ENCODE measurements at regions not wholly inside any gene's neighbourhood (a gene's known extent, or its start where the extent isn't known, plus 50 kb on each side); places are given as distances from the start of the nearest gene placed in this dataset.

DNA sequence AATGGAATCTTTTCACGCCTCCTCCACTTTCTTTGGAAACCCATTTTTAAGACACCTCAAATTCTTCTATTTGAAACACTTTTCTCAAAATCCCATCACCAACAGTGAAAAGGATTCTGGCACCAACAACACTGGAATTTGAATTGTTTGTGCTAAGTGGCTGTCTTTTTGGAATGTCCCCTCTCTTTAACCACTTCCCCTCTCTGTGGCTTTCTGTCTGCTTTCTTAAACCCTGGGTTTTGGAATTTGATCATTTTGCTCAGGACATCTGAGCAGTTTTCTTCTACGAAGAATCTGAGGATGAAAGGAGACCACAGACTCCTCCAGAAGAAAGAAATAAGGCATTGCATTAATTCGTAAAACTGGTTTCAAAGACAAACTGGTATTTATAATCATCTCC is 89.0 kb downstream of the MXRA5 start:
- intact Hi-C loops (cut with micrococcal nuclease): no loop called here
- ATAC-seq (no peak), DNase-seq (no peak)

DNA sequence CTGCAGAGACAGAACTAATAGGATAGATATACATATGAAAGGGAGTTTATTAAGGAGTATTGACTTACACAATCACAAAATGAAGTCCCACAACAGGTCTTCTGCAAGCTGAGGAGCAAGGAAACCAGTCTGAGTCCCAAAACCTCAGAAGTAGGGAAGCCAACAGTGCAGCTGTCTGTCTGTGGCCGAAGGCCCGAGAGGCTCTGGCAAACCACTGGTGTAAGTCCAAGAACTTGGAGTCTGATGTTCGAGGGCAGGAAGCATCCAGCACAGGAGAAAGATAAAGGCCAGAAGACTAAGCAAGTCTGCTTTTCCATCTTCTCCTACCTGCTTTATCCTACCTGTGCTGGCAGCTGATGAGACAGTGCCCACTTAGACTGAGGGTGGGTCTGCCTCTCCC is 89.6 kb downstream of the MXRA5 start:
- intact Hi-C loops (cut with micrococcal nuclease): no loop called here
- ATAC-seq: peak; percentile 34
- peak; percentile 28 for DNase-seq

DNA sequence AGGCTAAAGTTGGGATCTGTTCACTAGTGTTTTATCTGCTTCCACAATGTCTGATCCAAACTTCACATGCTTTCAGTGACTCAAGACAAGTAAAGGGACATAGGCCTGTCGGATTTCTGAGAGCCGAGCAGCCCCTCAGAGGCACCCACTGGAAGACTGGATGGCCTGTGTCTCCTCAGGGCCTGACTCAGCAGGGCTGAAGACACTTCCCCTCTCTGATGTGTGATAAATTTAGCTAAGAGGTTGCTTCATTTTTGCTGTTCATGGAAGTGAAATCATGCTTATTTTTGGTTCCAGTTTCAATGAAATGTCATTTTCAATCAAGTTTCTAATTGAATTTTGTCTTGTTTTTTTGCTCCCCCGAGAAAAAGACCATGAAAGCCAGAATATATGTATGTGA is 93.7 kb downstream of the MXRA5 start:
- ATAC-seq (no peak), DNase-seq (no peak)

DNA sequence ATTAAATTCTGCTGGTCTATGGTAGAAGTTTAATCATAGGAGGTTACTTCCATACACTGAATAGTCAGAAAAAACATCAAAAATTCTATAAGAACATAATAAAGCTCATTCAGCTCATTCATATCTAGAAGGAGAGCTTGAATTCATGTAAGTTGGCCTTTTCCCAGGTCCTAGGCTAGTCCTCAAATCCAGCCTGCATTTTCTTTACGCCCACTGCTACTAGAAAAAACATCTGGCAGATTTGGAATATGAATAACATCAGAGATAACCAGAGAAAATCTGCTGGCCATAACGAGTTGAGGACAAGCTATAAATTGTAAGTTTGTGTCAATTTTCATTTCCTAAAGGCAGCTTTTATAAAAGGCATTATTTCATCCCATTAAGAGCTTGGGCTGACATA is 95.5 kb downstream of the MXRA5 start:
- ATAC-seq: no peak
- intact Hi-C loops (cut with micrococcal nuclease): no loop called here

More for the DNA sequence above, 93.7 kb downstream of the MXRA5 start:
- intact Hi-C loops (cut with micrococcal nuclease): no loop called here

DNA sequence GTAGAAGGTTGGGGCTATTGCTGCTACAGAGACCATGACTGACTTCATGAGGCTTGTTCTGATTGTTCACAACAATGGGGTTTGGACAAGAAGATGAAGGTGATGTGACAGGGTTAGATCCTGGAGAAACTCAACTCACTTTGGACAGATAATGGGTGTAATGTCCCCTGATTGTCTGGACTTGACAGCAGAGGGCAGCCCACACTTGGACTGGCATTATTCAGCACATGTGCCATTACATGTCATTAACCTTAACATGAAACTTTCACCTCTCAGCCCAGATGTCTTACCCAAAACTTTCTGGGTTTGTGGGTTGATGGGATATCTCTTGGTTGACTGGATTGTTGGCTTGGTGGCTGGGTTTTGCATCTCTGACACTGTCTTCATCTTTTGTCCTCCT is 101.5 kb downstream of the MXRA5 start:
- intact Hi-C loops (cut with micrococcal nuclease): no loop called here
- DNase-seq (no peak), ATAC-seq (no peak)

More for the DNA sequence above, 95.5 kb downstream of the MXRA5 start:
- DNase-seq: no peak

DNA sequence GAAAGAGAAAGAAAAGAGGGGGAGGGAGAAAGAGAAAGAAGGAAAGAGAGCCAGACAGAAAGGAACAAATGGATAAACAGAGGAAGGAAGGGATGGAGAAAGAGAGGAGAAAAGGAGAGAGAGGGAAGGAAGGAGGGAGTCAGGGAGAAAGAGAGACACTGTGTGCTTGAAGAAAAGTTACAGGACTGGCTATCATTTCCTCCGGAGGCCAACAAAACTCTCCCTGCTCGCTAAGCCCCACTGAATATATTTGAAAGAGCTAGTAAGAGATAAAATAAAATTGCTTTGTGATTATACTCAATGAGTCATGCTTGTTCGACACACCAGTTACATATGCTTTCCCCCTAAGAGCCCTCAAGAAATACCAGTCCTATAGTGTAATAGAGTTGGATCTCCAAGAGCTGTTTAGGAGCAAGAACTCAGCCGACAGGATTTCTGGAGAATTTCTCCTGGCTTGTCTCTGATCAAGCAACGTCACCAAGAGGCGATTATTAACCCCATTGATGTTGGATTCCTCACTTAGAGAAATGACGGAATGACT is 102.2 kb downstream of the MXRA5 start:
- intact Hi-C loops (cut with micrococcal nuclease): no loop called here
- ATAC-seq: no peak
- DNase-seq: no peak

DNA sequence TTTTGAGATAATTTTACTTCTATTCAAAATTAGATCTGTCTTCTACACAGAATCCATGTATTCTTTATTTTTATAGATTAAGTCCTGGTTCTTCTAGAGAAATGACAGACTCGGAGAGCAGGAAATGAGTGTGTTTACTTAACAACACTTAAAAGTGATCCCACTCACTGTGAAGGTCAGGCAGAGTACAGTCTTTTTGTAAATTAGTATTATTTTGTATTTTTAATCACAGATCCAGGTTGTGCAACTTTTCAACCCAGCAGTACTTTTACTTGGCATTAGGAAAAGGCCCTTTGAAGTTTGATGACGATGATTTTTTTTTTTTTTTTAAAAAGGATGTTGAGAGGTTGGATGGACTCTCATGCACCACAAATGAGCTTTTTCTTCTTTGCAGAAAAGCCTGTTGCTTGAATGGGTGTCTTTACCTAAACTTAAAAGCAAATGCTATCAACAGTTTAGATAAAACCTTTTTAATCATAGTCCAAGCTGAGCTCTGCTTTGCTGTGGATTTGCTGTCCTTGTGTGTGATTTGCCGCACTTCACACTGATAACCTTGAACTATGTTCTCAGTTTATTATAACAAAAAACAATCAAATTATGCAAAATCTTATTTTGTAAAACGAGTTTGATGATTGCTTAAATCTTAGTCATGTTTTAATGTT is 114.1 kb downstream of the MXRA5 start:
- intact Hi-C loops (cut with micrococcal nuclease): no loop called here

DNA sequence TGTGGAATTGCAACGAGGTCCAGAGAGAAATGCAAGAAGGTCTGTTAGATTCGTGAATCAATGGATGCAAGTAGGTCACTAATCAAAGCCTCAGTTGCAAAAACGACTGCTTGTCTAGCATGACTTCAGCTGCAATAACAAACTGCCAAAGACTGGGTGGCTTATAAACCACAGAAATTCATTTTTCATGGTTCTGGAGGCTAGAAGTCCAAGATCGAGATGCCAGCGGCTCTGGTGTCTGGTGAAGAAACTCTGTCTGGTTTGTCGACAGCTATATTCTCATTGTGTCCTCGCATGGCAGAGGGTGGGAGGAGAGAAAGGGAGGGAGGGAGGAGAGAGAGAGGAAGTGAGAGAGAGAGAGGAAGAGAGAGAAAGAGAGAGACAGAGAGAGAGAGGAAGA is 114.7 kb downstream of the MXRA5 start:
- intact Hi-C loops (cut with micrococcal nuclease): no loop called here
- no peak for DNase-seq
- no peak for ATAC-seq

More for the DNA sequence above, 114.1 kb downstream of the MXRA5 start:
- DNase-seq (no peak), ATAC-seq (no peak)

DNA sequence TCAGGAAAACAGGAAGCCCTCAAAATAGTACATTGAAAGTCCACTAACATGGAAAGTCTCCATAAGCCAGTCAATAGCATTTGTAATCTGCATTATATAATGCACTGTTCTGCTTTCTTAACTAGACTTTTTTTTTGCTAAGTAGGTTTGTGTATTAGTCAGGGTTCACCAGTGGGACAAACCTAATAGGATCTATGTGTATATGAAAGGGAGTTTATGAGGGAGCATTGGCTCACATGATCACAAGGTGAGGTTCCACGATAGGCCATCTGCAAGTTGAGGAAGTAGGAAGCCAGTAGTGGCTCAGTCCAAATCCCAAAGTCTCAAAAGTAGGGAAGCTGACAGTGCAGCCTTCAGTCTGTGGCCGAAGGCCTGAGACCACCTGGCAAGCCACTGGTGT is 116.0 kb downstream of the MXRA5 start:
- intact Hi-C loops (cut with micrococcal nuclease): no loop called here
- no peak for ATAC-seq
- no peak for DNase-seq

DNA sequence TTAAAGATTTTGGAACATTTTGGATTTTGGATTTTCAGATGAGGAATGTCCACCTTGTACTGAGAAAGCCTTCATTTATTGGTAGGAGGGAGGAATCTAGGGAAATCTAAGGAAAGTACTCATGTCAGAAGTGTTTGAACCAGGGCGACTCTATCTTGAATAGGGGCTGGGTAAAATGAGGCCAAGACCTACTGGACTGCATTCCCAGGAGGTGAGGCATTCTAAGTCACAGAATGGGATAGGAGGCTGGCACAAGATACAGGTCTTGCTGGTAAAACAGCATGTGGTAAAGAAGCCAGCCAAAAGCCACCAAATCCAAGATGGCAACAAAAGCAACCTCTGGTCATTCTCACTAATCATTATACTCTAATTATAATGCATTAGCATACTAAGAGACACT is 118.9 kb downstream of the MXRA5 start:
- ATAC-seq (no peak), DNase-seq (no peak)
- intact Hi-C loops (cut with micrococcal nuclease): no loop called here

DNA sequence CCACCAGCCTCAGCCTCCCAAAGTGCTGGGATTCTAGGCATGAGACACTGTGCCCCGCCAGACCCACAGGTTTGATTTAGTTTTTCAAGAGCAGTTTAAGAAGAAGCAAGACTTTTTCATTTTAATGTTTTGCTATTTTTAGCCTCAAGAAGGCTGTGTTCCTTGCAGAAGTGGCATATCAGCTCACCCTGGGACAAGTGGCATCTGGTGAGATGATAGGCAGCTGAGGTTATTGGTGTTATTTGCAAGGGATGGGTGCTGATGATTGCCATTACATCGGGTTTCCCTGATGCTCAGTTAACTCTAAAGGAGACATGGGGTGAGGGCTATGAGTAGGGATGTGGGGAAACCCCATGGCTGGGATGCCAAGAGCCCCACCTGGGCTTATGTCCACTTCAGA is 120.4 kb downstream of the MXRA5 start:
- intact Hi-C loops (cut with micrococcal nuclease): no loop called here
- ATAC-seq: no peak

DNA sequence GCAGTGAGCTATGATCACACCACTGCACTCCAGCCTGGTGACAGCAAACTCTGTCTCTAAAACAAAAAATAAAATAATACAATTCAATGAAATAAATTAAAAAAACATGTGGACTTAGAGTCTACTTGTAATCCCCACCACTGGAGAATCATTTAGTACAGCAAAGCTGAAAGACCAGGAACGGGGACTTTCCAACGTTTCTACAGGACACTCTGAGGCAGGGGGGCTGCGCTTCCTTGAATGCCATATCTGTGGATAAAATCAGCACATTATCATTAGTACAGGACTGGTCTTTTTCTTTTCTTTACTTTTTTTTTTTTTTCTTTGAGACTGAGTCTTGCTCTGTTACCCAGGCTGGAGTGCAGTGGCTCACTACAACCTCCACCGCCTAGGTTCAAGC is 124.8 kb downstream of the MXRA5 start:
- no peak for DNase-seq
- intact Hi-C loops (cut with micrococcal nuclease): no loop called here
- ATAC-seq: no peak

More for the DNA sequence above, 120.4 kb downstream of the MXRA5 start:
- DNase-seq: no peak

DNA sequence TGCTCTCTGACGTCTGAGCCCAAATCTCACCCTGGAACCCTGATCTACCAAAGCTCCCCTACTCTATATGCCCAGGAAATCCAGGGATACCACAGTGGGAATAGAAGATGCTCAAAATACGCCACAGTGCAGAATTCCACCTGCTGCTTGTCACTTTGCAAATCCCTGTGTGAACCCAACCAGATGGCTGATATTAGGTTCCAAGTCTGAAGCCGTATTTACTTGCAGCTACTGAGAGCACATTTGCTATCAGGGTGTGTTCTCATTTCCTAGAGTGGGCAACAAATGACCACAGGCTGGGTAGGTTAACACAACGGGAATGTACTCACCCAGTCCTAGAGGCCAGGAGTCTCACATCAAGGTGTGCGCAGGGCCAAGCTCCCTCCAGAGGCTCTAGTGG is 126.8 kb downstream of the MXRA5 start:
- ATAC-seq: no peak
- intact Hi-C loops (cut with micrococcal nuclease): no loop called here
- DNase-seq: no peak

DNA sequence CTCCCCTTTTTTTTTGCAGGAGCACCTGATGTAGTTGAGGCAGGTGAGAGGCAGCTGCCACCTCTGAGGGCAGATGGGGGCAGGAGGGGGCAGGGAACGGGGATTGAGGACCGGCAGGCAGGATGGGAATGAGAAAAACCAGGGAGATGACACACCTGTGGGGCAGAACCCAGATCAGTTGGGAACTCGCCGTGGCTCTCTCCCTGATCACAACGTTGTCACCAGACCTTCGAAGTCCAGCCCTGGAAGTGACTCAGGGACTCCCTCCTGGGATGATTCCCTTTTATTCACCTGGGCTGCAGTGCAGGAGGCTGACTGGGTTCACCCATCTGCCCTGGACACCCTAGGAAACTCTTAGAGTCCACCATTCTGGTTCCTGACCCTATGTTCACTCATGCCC is 127.2 kb downstream of the MXRA5 start:
- DNase-seq (no peak), ATAC-seq (no peak)
- intact Hi-C loops (cut with micrococcal nuclease): no loop called here

DNA sequence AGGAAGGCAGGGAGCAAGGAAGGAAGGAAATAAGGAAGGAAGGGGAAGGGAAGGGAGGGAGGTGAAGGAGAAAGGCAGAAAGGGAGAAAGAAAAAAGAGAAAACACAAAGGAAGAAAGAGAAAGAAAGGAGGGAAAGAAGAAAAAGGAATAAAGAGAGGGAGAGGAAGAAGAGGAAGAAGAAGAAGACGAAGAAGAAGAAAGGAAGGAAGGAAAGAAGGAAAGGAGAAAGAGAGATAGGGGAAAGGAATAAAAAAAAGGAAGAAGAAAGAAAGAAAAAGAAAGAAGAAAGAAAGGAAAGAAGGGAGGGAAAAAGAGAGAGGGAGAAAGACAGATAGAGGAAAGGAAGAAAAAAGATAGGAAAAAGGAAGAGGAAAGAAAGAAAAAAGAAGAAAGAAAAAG is 128.0 kb downstream of the MXRA5 start:
- ATAC-seq (no peak), DNase-seq (no peak)
- intact Hi-C loops (cut with micrococcal nuclease): no loop called here

DNA sequence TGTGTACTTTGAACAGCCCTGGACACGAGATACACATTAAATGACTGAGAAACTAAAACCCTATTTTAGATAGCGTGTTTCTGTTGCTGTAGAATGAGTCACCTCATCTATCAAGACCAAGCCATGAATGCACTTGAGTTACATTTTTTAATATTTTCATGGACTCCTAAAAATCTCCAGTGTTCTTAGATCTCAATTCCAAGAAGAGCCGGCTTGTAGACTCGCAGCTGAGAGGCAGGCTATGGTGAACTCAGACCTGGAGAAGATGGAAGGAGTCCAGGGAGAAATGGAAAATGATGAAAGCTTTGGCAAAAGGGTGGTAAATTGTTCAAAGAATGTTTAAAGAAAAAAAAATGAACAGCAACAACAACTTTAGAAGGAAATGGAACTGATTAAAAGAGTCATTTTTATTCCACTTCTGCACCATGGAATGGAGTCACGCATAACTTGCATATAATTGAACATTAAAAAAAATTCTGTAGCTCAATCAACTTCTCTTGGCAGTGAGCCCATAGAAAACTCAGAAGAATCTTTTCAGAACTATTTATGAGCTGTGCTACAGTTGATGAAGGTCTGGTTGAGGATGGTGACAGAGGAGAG is 129.8 kb downstream of the MXRA5 start:
- DNase-seq: no peak
- ATAC-seq: no peak
- intact Hi-C loops (cut with micrococcal nuclease): no loop called here

DNA sequence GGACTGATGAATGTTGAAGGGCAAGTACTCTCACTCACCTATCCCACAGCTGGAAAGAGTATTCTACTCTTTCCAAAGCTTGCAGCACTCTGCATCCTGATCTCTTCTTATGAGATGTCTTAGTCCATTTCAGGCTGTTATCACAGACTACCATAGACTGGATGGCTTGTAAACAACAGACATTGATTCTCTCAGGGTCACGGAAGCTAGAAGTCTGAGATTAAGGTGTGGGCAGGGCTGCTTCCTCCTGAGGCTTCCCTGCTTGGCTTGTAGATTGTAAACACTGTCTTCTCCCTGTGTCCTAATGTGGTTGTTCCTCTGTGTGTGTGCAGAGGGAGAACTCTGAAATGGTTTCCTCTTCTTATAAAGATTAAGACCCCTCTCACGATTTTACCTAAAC is 131.2 kb downstream of the MXRA5 start:
- DNase-seq (no peak), ATAC-seq (no peak)
- intact Hi-C loops (cut with micrococcal nuclease): no loop called here

DNA sequence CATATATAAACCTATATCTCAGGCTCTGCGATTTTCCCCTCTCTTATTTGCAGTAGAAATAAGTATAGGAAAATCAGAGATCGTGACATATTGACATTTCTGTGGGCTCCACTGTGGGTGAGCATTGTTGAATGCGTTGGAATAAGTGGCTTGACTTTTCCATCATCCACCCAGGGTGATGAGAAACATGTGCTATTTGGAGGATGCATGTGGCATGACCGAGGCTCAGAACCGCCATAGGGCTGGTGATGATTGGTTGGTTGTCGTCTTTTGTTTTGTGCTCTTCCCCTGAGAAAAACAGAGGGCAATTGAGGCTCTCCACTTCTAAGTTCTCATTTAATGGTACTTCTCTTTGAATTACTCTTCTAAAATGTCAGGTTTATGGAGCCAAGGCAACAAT is 140.1 kb downstream of the MXRA5 start:
- DNase-seq (no peak), ATAC-seq (no peak)
- intact Hi-C loops (cut with micrococcal nuclease): no loop called here

DNA sequence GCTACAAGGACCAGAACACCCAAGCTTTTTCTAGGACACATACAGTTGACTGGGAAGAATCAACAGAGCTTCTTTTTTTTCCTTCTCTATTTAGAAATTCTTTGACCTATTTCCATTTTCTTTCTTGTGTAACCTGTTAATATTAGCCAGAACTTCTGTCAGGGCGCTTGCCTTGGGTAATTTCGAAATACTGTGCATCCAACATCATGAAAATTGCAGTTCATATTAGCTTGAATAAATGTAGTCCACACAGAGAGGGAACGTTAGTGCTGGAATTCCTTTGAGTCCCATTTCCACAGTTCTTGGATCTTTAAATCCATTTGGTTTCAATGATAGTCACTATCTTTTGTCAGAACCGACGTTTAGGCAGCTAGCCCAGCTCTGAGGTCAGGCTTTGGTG is 141.8 kb downstream of the MXRA5 start:
- peak; percentile 47 for ATAC-seq
- peak; percentile 34 for DNase-seq
- intact Hi-C loops (cut with micrococcal nuclease): no loop called here

DNA sequence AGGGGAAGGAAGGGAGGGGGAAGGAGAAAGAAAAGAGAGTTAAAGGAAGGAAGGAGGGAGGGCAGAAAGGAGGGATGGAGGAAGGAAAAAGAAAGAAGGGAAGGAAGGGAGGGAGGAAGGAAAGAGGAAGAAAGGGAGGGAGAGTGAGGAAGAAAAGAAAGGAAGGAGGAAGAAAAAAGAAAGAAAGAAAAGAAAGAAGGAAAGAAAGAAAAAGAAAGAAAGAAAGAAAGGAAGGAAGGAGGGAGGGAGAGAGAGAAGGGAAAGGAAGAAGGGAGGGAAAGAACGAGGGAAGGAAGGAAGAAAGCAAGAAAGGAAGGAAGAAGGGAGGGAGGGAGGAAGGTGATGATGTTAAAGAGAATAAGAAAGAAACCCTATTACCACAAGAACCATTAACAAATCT is 150.6 kb downstream of the MXRA5 start:
- no peak for ATAC-seq
- no peak for DNase-seq
- intact Hi-C loops (cut with micrococcal nuclease): no loop called here

DNA sequence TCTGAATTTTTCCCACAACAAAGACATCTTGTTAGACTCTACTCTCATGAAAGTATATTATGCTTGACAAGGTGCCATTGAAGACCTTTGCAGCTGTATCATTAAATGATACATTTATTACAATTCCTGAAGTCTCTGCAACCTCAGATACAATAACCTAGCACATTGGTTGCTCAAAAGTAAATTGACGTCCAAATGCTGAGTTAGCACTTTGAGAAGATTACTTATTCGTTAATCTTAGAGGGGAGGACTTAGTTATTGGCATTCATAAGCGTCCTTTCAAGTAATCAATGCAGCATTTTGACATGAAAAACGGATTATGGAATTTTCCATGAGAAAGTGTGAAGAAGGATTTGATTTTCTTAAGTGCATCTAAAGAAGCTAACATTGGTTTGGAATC is 151.6 kb downstream of the ARSF start:
- intact Hi-C loops (cut with micrococcal nuclease): no loop called here
- no peak for DNase-seq
- ATAC-seq: no peak

Measured in left ventricle myocardium superior (tissue), 1 donor.